ENCODE measurements at regions not wholly inside any gene's neighbourhood (a gene's known extent, or its start where the extent isn't known, plus 50 kb on each side); places are given as distances from the start of the nearest gene placed in this dataset.

DNA sequence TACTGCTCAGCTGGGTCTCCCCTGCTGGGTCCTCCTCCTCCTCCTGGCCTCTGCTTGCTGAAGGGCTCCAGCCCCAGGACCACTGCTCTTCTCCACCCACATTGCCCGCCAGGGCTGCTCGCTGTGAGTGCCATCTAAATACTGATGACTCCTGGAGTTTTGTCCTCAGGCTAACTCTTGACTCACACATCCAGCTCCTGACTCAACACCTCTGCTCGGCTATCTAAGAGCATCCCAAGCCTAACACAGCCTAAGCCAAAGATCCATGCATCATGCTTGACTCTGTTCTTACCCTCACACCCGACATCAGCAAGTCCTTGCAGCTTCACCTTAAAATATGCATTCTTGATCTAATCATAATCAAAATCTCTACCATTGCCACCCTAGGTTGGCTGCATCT, 260.2 kb downstream of the KLF13 start:
- no peak overlapping the region for H3K27ac Mint-ChIP-seq
- H3K4me1 Mint-ChIP-seq = peaks cover 6% of the 10 kb centered on the region
- H3K9me3 Mint-ChIP-seq = peaks cover 12% of the 10 kb centered on the region
- no peaks in the 10 kb centered on the region for H3K27me3 Mint-ChIP-seq (ENCODE audit: low read depth)
- H3K36me3 Mint-ChIP-seq (ENCODE audit: low read depth) = no peaks in the 10 kb centered on the region
- no peak overlapping the region for H3K4me3 Mint-ChIP-seq
- no peak for TF ChIP-seq CTCF (IDR thresholded peaks at IDR 0.05; ENCODE audit: unreplicated experiment in 3 of 3)

DNA sequence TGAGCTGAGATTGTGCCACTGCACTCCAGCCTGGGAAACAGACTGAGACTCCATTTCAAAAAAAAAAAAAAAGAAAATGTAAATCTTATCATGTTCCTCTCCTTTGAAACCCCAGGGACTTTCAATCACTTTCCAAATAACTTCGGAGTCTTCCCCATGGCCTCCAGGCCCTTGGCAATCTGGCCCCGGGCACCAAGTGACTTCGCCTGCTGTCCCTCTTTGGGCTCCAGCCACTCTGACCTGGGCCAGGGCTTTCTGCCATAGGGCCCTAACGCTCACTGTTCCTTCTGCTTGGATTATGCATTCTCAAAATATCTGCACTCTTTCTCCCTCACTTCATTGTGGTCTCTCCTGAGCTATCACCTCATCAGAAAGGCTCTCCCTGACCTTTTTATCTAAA, 260.9 kb downstream of the KLF13 start:
- Mint-ChIP-seq H3K4me1 (peaks cover 6% of the 10 kb centered on the region), H3K9me3 (peaks cover 4% of the 10 kb centered on the region), H3K27ac (no peak overlapping the region), H3K36me3 (ENCODE audit: low read depth) (no peaks in the 10 kb centered on the region), H3K27me3 (ENCODE audit: low read depth) (no peaks in the 10 kb centered on the region), H3K4me3 (no peak overlapping the region)
- TF ChIP-seq CTCF (IDR thresholded peaks at IDR 0.05; ENCODE audit: unreplicated experiment in 3 of 3) = no peak

GRCh38 chr15:31590609-31591008, 264.0 kb downstream of the KLF13 start:
- no peak overlapping the region for H3K27ac Mint-ChIP-seq
- no peaks in the 10 kb centered on the region for H3K36me3 Mint-ChIP-seq (ENCODE audit: low read depth)
- peaks cover 13% of the 10 kb centered on the region for H3K4me1 Mint-ChIP-seq
- no peak for TF ChIP-seq CTCF (IDR thresholded peaks at IDR 0.05; ENCODE audit: unreplicated experiment in 3 of 3)
- no peaks in the 10 kb centered on the region for H3K9me3 Mint-ChIP-seq
- no peak overlapping the region for H3K4me3 Mint-ChIP-seq
- H3K27me3 Mint-ChIP-seq (ENCODE audit: low read depth) = no peaks in the 10 kb centered on the region

GRCh38 chr15:31591908-31592307, 265.3 kb downstream of the KLF13 start:
- no peak overlapping the region for H3K27ac Mint-ChIP-seq
- no peaks in the 10 kb centered on the region for H3K9me3 Mint-ChIP-seq
- no peaks in the 10 kb centered on the region for H3K27me3 Mint-ChIP-seq (ENCODE audit: low read depth)
- TF ChIP-seq CTCF (IDR thresholded peaks at IDR 0.05; ENCODE audit: unreplicated experiment in 3 of 3) = no peak
- H3K4me1 Mint-ChIP-seq = peaks cover 13% of the 10 kb centered on the region
- H3K4me3 Mint-ChIP-seq = no peak overlapping the region
- no peaks in the 10 kb centered on the region for H3K36me3 Mint-ChIP-seq (ENCODE audit: low read depth)

DNA sequence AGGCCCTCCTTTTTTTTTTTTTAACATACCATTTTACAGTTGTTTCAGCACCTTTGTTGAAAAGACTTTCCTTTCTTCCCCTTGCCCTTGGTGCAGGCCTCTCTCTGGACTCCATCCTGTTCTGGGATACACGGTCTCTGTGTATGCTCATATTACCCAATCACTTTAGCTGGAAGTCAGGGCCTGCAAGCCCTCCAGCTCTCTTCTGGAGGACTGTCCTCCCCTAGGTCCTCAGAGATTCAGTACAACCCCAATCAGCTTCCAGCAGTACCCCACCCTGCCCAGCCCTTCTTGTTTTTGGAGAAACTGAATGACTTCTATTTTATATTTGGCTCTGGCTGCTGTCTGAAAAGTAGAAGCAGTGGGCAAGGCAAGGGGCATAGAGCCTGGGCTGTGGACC, 270.8 kb downstream of the KLF13 start:
- peaks cover 5% of the 10 kb centered on the region for H3K27me3 Mint-ChIP-seq (ENCODE audit: low read depth)
- no peak overlapping the region for H3K4me3 Mint-ChIP-seq
- H3K4me1 Mint-ChIP-seq = peaks cover 7% of the 10 kb centered on the region
- no peaks in the 10 kb centered on the region for H3K36me3 Mint-ChIP-seq (ENCODE audit: low read depth)
- H3K27ac Mint-ChIP-seq = no peak overlapping the region
- H3K9me3 Mint-ChIP-seq = peaks cover 21% of the 10 kb centered on the region
- TF ChIP-seq CTCF (IDR thresholded peaks at IDR 0.05; ENCODE audit: unreplicated experiment in 3 of 3) = no peak

DNA sequence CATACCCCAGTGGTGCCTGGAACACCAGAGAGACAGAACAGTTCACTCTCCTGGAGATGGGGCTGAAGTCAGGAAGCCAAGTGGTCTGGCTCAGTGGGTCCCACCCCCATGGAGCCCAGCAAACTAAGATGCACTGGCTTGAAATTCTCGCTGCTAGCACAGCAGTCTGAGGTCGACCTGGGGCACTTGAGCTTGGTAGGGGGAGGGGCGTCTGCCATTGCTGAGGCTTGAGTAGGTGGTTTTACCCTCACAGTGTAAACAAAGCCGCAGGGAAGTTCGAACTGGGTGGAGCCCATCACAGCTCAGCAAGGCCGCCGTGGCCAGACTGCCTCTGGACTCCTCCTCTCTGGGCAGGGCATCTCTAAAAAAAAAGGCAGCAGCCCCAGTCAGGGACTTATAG, 272.0 kb downstream of the KLF13 start:
- peaks cover 7% of the 10 kb centered on the region for H3K4me1 Mint-ChIP-seq
- no peak overlapping the region for H3K27ac Mint-ChIP-seq
- peaks cover 33% of the 10 kb centered on the region for H3K9me3 Mint-ChIP-seq
- H3K36me3 Mint-ChIP-seq (ENCODE audit: low read depth) = no peaks in the 10 kb centered on the region
- no peak overlapping the region for H3K4me3 Mint-ChIP-seq
- H3K27me3 Mint-ChIP-seq (ENCODE audit: low read depth) = peaks cover 5% of the 10 kb centered on the region
- TF ChIP-seq CTCF (IDR thresholded peaks at IDR 0.05; ENCODE audit: unreplicated experiment in 3 of 3) = no peak
